22Rv1 (cell line): ENCODE measurements at regions not wholly inside any gene's neighbourhood (a gene's known extent, or its start where the extent isn't known, plus 50 kb on each side); places are given as distances from the start of the nearest gene placed in this dataset.

Experiments
- H3K27ac ChIP-seq: fragments of 450-650 bp; 2 replicates; pipeline ENCODE4 v1.5.1; 2017
- CTCF ChIP-seq: fragments of 450-650 bp; IDR thresholded peaks from 2 replicates; pipeline ENCODE4 v1.5.1; 2017; ENCODE audit warnings: mild to moderate bottlenecking
- ZFX ChIP-seq: fragments of 450-650 bp; IDR thresholded peaks from 2 replicates; pipeline ENCODE4 v1.6.1; 2017; ENCODE audit warnings: antibody characterized with exemption, borderline replicate concordance

GRCh38 chr18:48475635-48476549, 62.9 kb upstream of the CTIF start:
- no peak overlapping the region for H3K27ac ChIP-seq

GRCh38 chr18:48473816-48474215, 64.6 kb upstream of the ZBTB7C start:
- TF ChIP-seq CTCF: no peak
- TF ChIP-seq ZFX: no peak
- no peak overlapping the region for H3K27ac ChIP-seq

More at GRCh38 chr18:48475635-48476549, 62.9 kb upstream of the CTIF start:
- no peak for TF ChIP-seq ZFX
- TF ChIP-seq CTCF: peak; percentile 78

- no peak overlapping the region for H3K27ac ChIP-seq
- TF ChIP-seq ZFX: no peak
- TF ChIP-seq CTCF: no peak
Measured at GRCh38 chr18:48472610-48473009, 63.4 kb upstream of the ZBTB7C start.

- no peak overlapping the region for H3K27ac ChIP-seq
- TF ChIP-seq ZFX (no peak), CTCF (no peak)
Measured at GRCh38 chr18:48470484-48471180, 61.4 kb upstream of the ZBTB7C start.

GRCh38 chr18:48468151-48468550, 59.0 kb upstream of the ZBTB7C start:
- TF ChIP-seq CTCF (no peak), ZFX (no peak)
- H3K27ac ChIP-seq: no peak overlapping the region

GRCh38 chr18:48467231-48467630, 58.0 kb upstream of the ZBTB7C start:
- TF ChIP-seq CTCF: no peak
- no peak for TF ChIP-seq ZFX
- H3K27ac ChIP-seq: no peak overlapping the region

- H3K27ac ChIP-seq: no peak overlapping the region
- no peak for TF ChIP-seq ZFX
- no peak for TF ChIP-seq CTCF
Measured at GRCh38 chr18:48462510-48462909, 53.3 kb upstream of the ZBTB7C start.
